ENCODE measurements at regions not wholly inside any gene's neighbourhood (a gene's known extent, or its start where the extent isn't known, plus 50 kb on each side); places are given as distances from the start of the nearest gene placed in this dataset.

GRCh38 chr20:24821391-24821790, 127.7 kb upstream of the CST7 start:
- no peak overlapping the region for H3K4me2 ChIP-seq
- ChIA-PET CTCF (no interaction called here), POLR2A (ENCODE audit: unreplicated experiment) (interaction anchor here (0.7 kb wide), 1 partner anchor 92 kb away, joined by 3 read pairs; no protein-coding TSS in a partner anchor)
- no peaks in the 10 kb centered on the region for H3F3A ChIP-seq (ENCODE audit: insufficient read depth, low read depth)
- H4K20me1 ChIP-seq (ENCODE audit: insufficient read depth), result no peaks in the 10 kb centered on the region
- H3K79me2 ChIP-seq (ENCODE audit: low read depth), result no peaks in the 10 kb centered on the region
- intact Hi-C loops (cut with micrococcal nuclease; ENCODE audit: unreplicated experiment), result no loop called here
- DNase-seq, result no peak
- no peak overlapping the region for H2AFZ ChIP-seq
- no peaks in the 10 kb centered on the region for H3K9me3 ChIP-seq (ENCODE audit: insufficient read depth, low read depth)
- H3K4me3 ChIP-seq, result no peak overlapping the region
- no peak for TF ChIP-seq EZH2 (IDR thresholded peaks at IDR 0.05; ENCODE audit: low read depth)
- no peak for TF ChIP-seq CTCF (conservative IDR thresholded peaks at IDR 0.05)
- no peaks in the 10 kb centered on the region for H3K36me3 ChIP-seq (ENCODE audit: low read depth)
- BruUV-seq (replicated peaks), result no TSS peak
- H3K4me1 ChIP-seq (replicated peaks; ENCODE audit: insufficient read depth), result no peaks in the 10 kb centered on the region
- 0 out of 2 replicates have a peak, but pooled peaks cover 3% of the 10 kb centered on the region for H3K27me3 ChIP-seq (ENCODE audit: insufficient read depth, low read depth)
- H3K27ac ChIP-seq, result no peak overlapping the region
- no peaks in the 10 kb centered on the region for H3K9me2 ChIP-seq (ENCODE audit: insufficient read depth)

DNA sequence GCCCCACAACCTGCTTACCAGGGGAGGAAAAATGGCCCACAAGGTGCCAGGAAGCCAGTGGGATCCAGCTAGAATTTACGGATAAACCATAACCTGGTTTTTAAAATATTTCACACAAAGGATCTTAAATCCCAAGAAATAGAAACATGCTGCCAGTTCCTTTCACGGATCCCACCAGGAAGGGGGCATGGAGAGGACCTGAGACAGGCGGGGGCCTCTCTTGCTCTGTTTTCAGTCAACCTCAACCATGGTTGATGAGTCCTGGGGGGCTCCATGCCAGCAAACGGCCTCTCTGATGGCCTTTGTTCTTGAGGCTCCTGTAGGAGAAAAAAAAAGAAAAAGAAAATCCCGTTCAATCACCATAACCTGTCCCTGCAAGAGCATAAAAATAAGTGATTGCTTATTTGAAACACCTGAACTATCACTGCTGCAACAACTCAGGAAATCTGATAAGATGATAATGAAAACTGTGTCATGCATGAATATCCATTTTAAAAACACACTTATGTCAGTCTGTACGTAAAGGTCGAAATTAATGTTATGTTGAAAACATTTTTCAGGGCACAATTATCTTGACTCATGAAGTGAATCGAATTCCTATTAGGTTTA, 125.8 kb upstream of the CST7 start:
- no TSS peak for BruUV-seq (replicated peaks)
- no peaks in the 10 kb centered on the region for H3K27me3 ChIP-seq (ENCODE audit: insufficient read depth, low read depth)
- intact Hi-C loops (cut with micrococcal nuclease; ENCODE audit: unreplicated experiment), result no loop called here

DNA sequence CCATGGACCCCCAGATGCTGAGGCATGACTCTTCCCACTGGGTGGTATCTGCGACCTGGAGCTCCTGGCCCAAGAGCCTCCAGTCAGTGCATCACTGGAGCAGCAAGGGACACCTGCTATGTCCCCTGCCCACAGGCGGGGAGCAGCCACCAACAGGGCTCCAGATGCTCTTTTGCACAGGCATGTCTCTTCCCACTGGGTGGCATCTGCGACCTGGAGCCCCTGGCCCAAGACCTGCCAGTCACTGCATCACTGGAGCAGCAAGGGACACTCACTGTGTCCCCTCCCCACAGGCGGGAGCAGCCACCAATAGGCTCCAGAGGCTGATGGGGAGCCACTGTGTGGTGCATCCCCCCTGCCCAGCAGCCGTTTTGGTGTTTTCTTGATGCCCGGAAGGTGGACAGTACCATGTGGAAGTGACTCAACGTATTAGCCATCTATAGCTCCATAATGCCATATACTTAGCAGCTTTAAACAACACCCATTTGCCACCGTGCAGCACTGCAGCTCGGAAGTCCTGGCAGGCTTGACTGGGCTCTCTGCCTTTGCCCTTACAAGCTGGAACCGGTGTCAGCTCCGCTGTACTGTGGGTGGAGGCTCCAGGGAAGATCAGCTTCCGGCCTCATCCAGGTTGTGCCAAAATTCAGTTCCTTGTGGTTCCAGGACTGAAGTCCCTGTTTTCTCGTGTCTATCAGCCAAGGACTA, 124.9 kb upstream of the CST7 start:
- Histone ChIP-seq H3K79me2 (ENCODE audit: low read depth) (no peaks in the 10 kb centered on the region), H3K4me1 (replicated peaks; ENCODE audit: insufficient read depth) (no peaks in the 10 kb centered on the region), H3K4me3 (no peak overlapping the region), H4K20me1 (ENCODE audit: insufficient read depth) (no peaks in the 10 kb centered on the region), H3K27me3 (ENCODE audit: insufficient read depth, low read depth) (no peaks in the 10 kb centered on the region), H3K4me2 (no peak overlapping the region), H3K36me3 (ENCODE audit: low read depth) (no peaks in the 10 kb centered on the region), H2AFZ (no peak overlapping the region), H3K27ac (no peak overlapping the region), H3F3A (ENCODE audit: insufficient read depth, low read depth) (no peaks in the 10 kb centered on the region), H3K9me2 (ENCODE audit: insufficient read depth) (no peaks in the 10 kb centered on the region), H3K9me3 (ENCODE audit: insufficient read depth, low read depth) (no peaks in the 10 kb centered on the region)
- ChIA-PET POLR2A (ENCODE audit: unreplicated experiment) (no interaction called here), CTCF (no interaction called here)
- intact Hi-C loops (cut with micrococcal nuclease; ENCODE audit: unreplicated experiment), result no loop called here
- no TSS peak for BruUV-seq (replicated peaks)
- TF ChIP-seq CTCF (conservative IDR thresholded peaks at IDR 0.05) (no peak), EZH2 (IDR thresholded peaks at IDR 0.05; ENCODE audit: low read depth) (no peak)
- DNase-seq, result no peak

More for the DNA sequence above, 125.8 kb upstream of the CST7 start:
- Histone ChIP-seq H4K20me1 (ENCODE audit: insufficient read depth) (no peaks in the 10 kb centered on the region), H3F3A (ENCODE audit: insufficient read depth, low read depth) (no peaks in the 10 kb centered on the region), H3K4me2 (no peak overlapping the region), H3K9me2 (ENCODE audit: insufficient read depth) (no peaks in the 10 kb centered on the region), H3K27ac (no peak overlapping the region), H3K36me3 (ENCODE audit: low read depth) (no peaks in the 10 kb centered on the region), H3K4me1 (replicated peaks; ENCODE audit: insufficient read depth) (no peaks in the 10 kb centered on the region), H3K79me2 (ENCODE audit: low read depth) (no peaks in the 10 kb centered on the region), H2AFZ (no peak overlapping the region), H3K4me3 (no peak overlapping the region), H3K9me3 (ENCODE audit: insufficient read depth, low read depth) (no peaks in the 10 kb centered on the region)
- POLR2A ChIA-PET (ENCODE audit: unreplicated experiment), result no interaction called here
- DNase-seq, result no peak
- TF ChIP-seq CTCF (conservative IDR thresholded peaks at IDR 0.05) (no peak), EZH2 (IDR thresholded peaks at IDR 0.05; ENCODE audit: low read depth) (no peak)
- CTCF ChIA-PET, result no interaction called here

Measured in PC-9 (cell line).